ENCODE measurements at regions not wholly inside any gene's neighbourhood (a gene's known extent, or its start where the extent isn't known, plus 50 kb on each side); places are given as distances from the start of the nearest gene placed in this dataset.

- Mint-ChIP-seq H3K4me3 (ENCODE audit: low read depth) (no peak overlapping the region), H3K27me3 (no peaks in the 10 kb centered on the region), H3K36me3 (ENCODE audit: insufficient read depth) (peaks cover 4% of the 10 kb centered on the region), H3K9me3 (ENCODE audit: low read depth) (peaks cover 15% of the 10 kb centered on the region), H3K27ac (no peak overlapping the region), H3K4me1 (ENCODE audit: low read depth) (peaks cover 2% of the 10 kb centered on the region)
- no peak for TF ChIP-seq CTCF (IDR thresholded peaks at IDR 0.05; ENCODE audit: unreplicated experiment)
- no peak for DNase-seq (ENCODE audit: low spot score, unreplicated experiment)
Measured at GRCh38 chr2:150150144-150150543, 337.3 kb downstream of the RND3 start.

GRCh38 chr2:150147889-150148683, 339.4 kb downstream of the RND3 start:
- Mint-ChIP-seq H3K36me3 (ENCODE audit: insufficient read depth) (peaks cover 4% of the 10 kb centered on the region), H3K27ac (no peak overlapping the region), H3K27me3 (no peaks in the 10 kb centered on the region), H3K9me3 (ENCODE audit: low read depth) (peaks cover 15% of the 10 kb centered on the region), H3K4me1 (ENCODE audit: low read depth) (no peaks in the 10 kb centered on the region), H3K4me3 (ENCODE audit: low read depth) (no peak overlapping the region)
- no peak for DNase-seq (ENCODE audit: low spot score, unreplicated experiment)
- TF ChIP-seq CTCF (IDR thresholded peaks at IDR 0.05; ENCODE audit: unreplicated experiment) = no peak

GRCh38 chr2:150146879-150147278, 340.6 kb downstream of the RND3 start:
- Mint-ChIP-seq H3K27me3 (no peaks in the 10 kb centered on the region), H3K36me3 (ENCODE audit: insufficient read depth) (peaks cover 4% of the 10 kb centered on the region), H3K4me3 (ENCODE audit: low read depth) (no peak overlapping the region), H3K4me1 (ENCODE audit: low read depth) (no peaks in the 10 kb centered on the region), H3K9me3 (ENCODE audit: low read depth) (peaks cover 11% of the 10 kb centered on the region), H3K27ac (no peak overlapping the region)
- no peak for DNase-seq (ENCODE audit: low spot score, unreplicated experiment)
- TF ChIP-seq CTCF (IDR thresholded peaks at IDR 0.05; ENCODE audit: unreplicated experiment) = no peak

DNA sequence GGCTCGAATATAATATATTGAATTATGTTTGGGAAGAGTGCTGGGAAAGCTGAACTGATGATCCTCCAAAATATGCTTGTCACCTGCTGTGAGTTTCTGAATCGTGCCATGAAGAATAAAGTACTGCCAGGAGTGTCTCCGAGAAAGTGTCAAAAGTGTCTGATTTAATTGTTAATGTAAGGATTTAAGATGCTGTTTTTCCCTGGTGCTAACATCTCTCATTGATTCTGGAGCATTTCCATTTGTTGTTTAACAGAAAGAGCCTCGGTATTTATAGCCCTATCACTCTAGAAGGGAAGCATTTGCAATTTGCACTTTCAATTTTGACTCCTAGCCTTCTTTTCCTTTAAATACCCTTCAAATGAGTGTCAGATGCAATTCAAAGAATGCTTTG, 342.2 kb downstream of the RND3 start:
- Mint-ChIP-seq H3K4me1 (ENCODE audit: low read depth) (no peaks in the 10 kb centered on the region), H3K27ac (no peak overlapping the region)
- DNase-seq (ENCODE audit: low spot score, unreplicated experiment) = no peak

More for the DNA sequence above, 342.2 kb downstream of the RND3 start:
- Mint-ChIP-seq H3K4me3 (ENCODE audit: low read depth) (no peak overlapping the region), H3K36me3 (ENCODE audit: insufficient read depth) (peaks cover 4% of the 10 kb centered on the region), H3K9me3 (ENCODE audit: low read depth) (peaks cover 11% of the 10 kb centered on the region), H3K27me3 (no peaks in the 10 kb centered on the region)
- TF ChIP-seq CTCF (IDR thresholded peaks at IDR 0.05; ENCODE audit: unreplicated experiment) = no peak
